ENCODE measurements at regions not wholly inside any gene's neighbourhood (a gene's known extent, or its start where the extent isn't known, plus 50 kb on each side); places are given as distances from the start of the nearest gene placed in this dataset.

DNA sequence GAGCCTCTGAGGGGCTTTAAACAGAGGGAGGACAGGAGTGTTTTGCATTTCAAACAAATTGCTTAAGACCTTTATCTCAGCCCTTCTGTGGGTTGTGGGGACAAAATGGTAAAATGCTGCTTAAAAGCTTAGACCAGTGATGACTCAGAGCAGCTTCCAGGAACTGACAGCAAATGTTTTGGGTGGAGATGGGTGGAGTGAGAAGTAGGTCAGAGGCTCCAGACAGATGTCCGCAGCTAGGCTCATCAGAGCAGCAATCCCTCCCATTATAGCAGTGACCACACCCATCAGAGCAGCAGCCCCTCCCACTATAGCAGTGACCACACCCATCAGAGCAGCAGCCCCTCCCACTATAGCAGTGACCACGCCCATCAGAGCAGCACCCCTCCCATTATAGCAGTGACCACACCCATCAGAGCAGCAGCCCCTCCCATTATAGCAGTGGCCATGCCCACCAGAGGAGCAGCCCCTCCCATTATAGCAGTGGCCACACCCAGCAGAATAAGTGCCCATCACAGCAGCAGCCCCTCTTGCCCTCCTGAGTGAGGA lies 532.2 kb downstream of the MATN1 start:
- no peak for TF ChIP-seq POLR2AphosphoS5 (IDR thresholded peaks at IDR 0.05; ENCODE audit: low read depth, low read length)
- TF ChIP-seq TAF1 (IDR thresholded peaks at IDR 0.05; ENCODE audit: borderline replicate concordance, low read depth, low read length) = no peak
- no peak for TF ChIP-seq POLR2A (IDR thresholded peaks at IDR 0.05; ENCODE audit: low read depth, low read length)
